Mesenchymal stem cell (in vitro differentiated cells and primary cell): ENCODE measurements at regions not wholly inside any gene's neighbourhood (a gene's known extent, or its start where the extent isn't known, plus 50 kb on each side); places are given as distances from the start of the nearest gene placed in this dataset.

Experiments
- DNase-seq: peaks from one replicate; pipeline ENCODE4 v3.0.0-alpha.2; 2013
- H2AFZ ChIP-seq: one replicate; pipeline ENCODE4 v1.6.1; 2013; ENCODE audit warnings: low read depth, mild to moderate bottlenecking, control low read depth, inconsistent platforms, low read length, moderate library complexity
- H2AK5ac ChIP-seq: 2 replicates; pipeline ENCODE4 v1.6.1; 2013; ENCODE audit warnings: low read length, moderate library complexity, mild to moderate bottlenecking, inconsistent platforms; ENCODE audit not compliant: severe bottlenecking
- H2BK120ac ChIP-seq: one replicate; pipeline ENCODE4 v1.6.1; 2013; ENCODE audit warnings: low read depth, mild to moderate bottlenecking, inconsistent platforms, low read length, moderate library complexity
- H2BK12ac ChIP-seq, 2 experiments: one replicate each; pipeline ENCODE4 v1.6.1; 2013; ENCODE audit warnings: inconsistent platforms in 2 of 2, low read length in 2 of 2, mild to moderate bottlenecking in 2 of 2, moderate library complexity in 2 of 2, control low read depth in 1 of 2
- H2BK15ac ChIP-seq: one replicate; pipeline ENCODE4 v1.6.1; 2013; ENCODE audit warnings: mild to moderate bottlenecking, low read depth, inconsistent platforms; ENCODE audit not compliant: poor library complexity, severe bottlenecking
- H2BK5ac ChIP-seq: 2 replicates; pipeline ENCODE4 v1.6.1; 2013; ENCODE audit warnings: low read depth, mild to moderate bottlenecking, low read length, control low read depth, inconsistent platforms; ENCODE audit not compliant: poor library complexity, severe bottlenecking
- H3K14ac ChIP-seq, 2 experiments: one replicate each; pipeline ENCODE4 v1.6.1; 2013; ENCODE audit warnings: inconsistent platforms in 2 of 2, low read length in 2 of 2, control low read depth in 1 of 2, mild to moderate bottlenecking in 1 of 2, moderate library complexity in 1 of 2
- H3K18ac ChIP-seq, 2 experiments: one replicate each; pipeline ENCODE4 v1.6.1; 2013; ENCODE audit warnings: inconsistent platforms in 2 of 2, low read length in 2 of 2, control low read depth in 1 of 2, low read depth in 1 of 2, mild to moderate bottlenecking in 1 of 2
- H3K23ac ChIP-seq, 2 experiments: one replicate each; pipeline ENCODE4 v1.6.1; 2013; ENCODE audit warnings: inconsistent platforms in 2 of 2, low read length in 2 of 2, mild to moderate bottlenecking in 2 of 2, moderate library complexity in 2 of 2, control low read depth in 1 of 2
- H3K27ac ChIP-seq: 2 replicates; pipeline ENCODE4 v1.5.1; 2013; ENCODE audit warnings: mild to moderate bottlenecking, moderate library complexity, low read length, control low read depth, inconsistent platforms; ENCODE audit not compliant: poor library complexity, severe bottlenecking
- H3K27me3 ChIP-seq, 2 experiments: 2 replicates each; pipeline versions ENCODE4 v1.6.1 to v1.7.0; 2013; ENCODE audit warnings: low read length in 2 of 2, mild to moderate bottlenecking in 2 of 2, moderate library complexity in 2 of 2, control low read depth in 1 of 2, inconsistent platforms in 1 of 2; ENCODE audit not compliant: control insufficient read depth in 1 of 2, insufficient read depth in 1 of 2
- H3K36me3 ChIP-seq, 2 experiments: 2 replicates each; pipeline versions ENCODE4 v1.6.1 to v1.7.0; 2013; ENCODE audit warnings: low read length in 2 of 2, control low read depth in 1 of 2, inconsistent platforms in 1 of 2, low read depth in 1 of 2, mild to moderate bottlenecking in 1 of 2; ENCODE audit not compliant: insufficient read depth in 2 of 2, control insufficient read depth in 1 of 2
- H3K4ac ChIP-seq, 2 experiments: one replicate each; pipeline ENCODE4 v1.6.1; 2013; ENCODE audit warnings: inconsistent platforms in 2 of 2, low read length in 2 of 2, mild to moderate bottlenecking in 2 of 2, moderate library complexity in 2 of 2, control low read depth in 1 of 2, low read depth in 1 of 2
- H3K4me1 ChIP-seq: 2 replicates; pipeline ENCODE4 v1.6.1; 2013; ENCODE audit warnings: low read depth, low read length, control low read depth; ENCODE audit not compliant: control insufficient read depth, insufficient read depth
- H3K4me2 ChIP-seq: 2 replicates; pipeline ENCODE4 v1.6.1; 2013; ENCODE audit warnings: low read length, mild to moderate bottlenecking, inconsistent platforms; ENCODE audit not compliant: poor library complexity, severe bottlenecking
- H3K4me3 ChIP-seq, 2 experiments: 2 replicates each; pipeline versions ENCODE4 v1.5.1 to v1.7.0; 2013; ENCODE audit warnings: low read length in 2 of 2, mild to moderate bottlenecking in 2 of 2, control low read depth in 1 of 2, low read depth in 1 of 2; ENCODE audit not compliant: insufficient read depth in 1 of 2
- H3K79me1 ChIP-seq: replicated peaks from 2 replicates; pipeline ENCODE4 v1.6.1; 2013; ENCODE audit warnings: mild to moderate bottlenecking, control low read depth, low read length, inconsistent platforms; ENCODE audit not compliant: poor library complexity, severe bottlenecking
- H3K9ac ChIP-seq: 2 replicates; pipeline ENCODE4 v1.7.0; 2013; ENCODE audit warnings: mild to moderate bottlenecking, low read length, moderate library complexity
- H3K9me3 ChIP-seq: 2 replicates; pipeline ENCODE4 v1.7.0; 2013; ENCODE audit warnings: mild to moderate bottlenecking, low read length; ENCODE audit not compliant: control insufficient read depth
- H4K8ac ChIP-seq: one replicate; pipeline ENCODE4 v1.6.1; 2013; ENCODE audit warnings: inconsistent platforms, mild to moderate bottlenecking, low read length, moderate library complexity
- H4K91ac ChIP-seq: one replicate; pipeline ENCODE4 v1.6.1; 2013; ENCODE audit warnings: mild to moderate bottlenecking, low read length, inconsistent platforms
- WGBS: methylation state at CpG from one replicate; pipeline ENCODE4 v1.1.7; 2013; ENCODE audit warnings: mixed read lengths; 5-methylcytosine and 5-hydroxymethylcytosine counted together

GRCh38 chr5:5925191-5925590 lies 453.2 kb downstream of the MED10 start:
- no peaks in the 10 kb centered on the region for H3K79me1 ChIP-seq
- DNase-seq = no peak
- H3K9ac ChIP-seq = no peak overlapping the region
- no peak overlapping the region for H2BK12ac ChIP-seq
- no peak overlapping the region for H4K91ac ChIP-seq
- no peak overlapping the region for H2BK120ac ChIP-seq
- 73% methylated on average over 7 of the region's 7 CpGs for WGBS
- H3K36me3 ChIP-seq = no peaks in the 10 kb centered on the region
- no peak overlapping the region for H3K23ac ChIP-seq
- H2AFZ ChIP-seq = no peak overlapping the region
- H2BK5ac ChIP-seq = no peak overlapping the region
- no peak overlapping the region for H3K4ac ChIP-seq
- no peak overlapping the region for H3K14ac ChIP-seq
- no peak overlapping the region for H3K18ac ChIP-seq
- H3K4me3 ChIP-seq = no peak overlapping the region
- no peak overlapping the region for H2AK5ac ChIP-seq
- no peaks in the 10 kb centered on the region for H3K9me3 ChIP-seq
- H3K27ac ChIP-seq = no peak overlapping the region
- H3K4me2 ChIP-seq = no peak overlapping the region
- H3K4me1 ChIP-seq = no peaks in the 10 kb centered on the region
- H4K8ac ChIP-seq = no peak overlapping the region
- H3K27me3 ChIP-seq = no peaks in the 10 kb centered on the region
- no peak overlapping the region for H2BK15ac ChIP-seq

GRCh38 chr5:5919411-5919810 lies 458.9 kb downstream of the MED10 start:
- Histone ChIP-seq H3K4me3 (no peak overlapping the region), H2BK12ac (no peak overlapping the region), H3K36me3 (no peaks in the 10 kb centered on the region), H2BK15ac (no peak overlapping the region), H2BK5ac (no peak overlapping the region), H3K4me2 (no peak overlapping the region), H3K23ac (no peak overlapping the region), H3K4me1 (no peaks in the 10 kb centered on the region), H4K91ac (no peak overlapping the region), H3K4ac (no peak overlapping the region), H3K27ac (no peak overlapping the region), H3K9me3 (no peaks in the 10 kb centered on the region), H3K79me1 (no peaks in the 10 kb centered on the region), H3K14ac (no peak overlapping the region), H3K9ac (no peak overlapping the region), H2BK120ac (no peak overlapping the region), H4K8ac (no peak overlapping the region), H3K18ac (no peak overlapping the region), H2AFZ (no peak overlapping the region), H3K27me3 (no peaks in the 10 kb centered on the region), H2AK5ac (no peak overlapping the region)
- DNase-seq = no peak
- 40% methylated on average over 2 of the region's 2 CpGs for WGBS

- Histone ChIP-seq H3K4me2 (no peak overlapping the region), H3K4me3 (no peak overlapping the region), H3K9ac (no peak overlapping the region), H3K23ac (no peak overlapping the region), H3K27ac (no peak overlapping the region), H2BK120ac (no peak overlapping the region), H3K4me1 (no peaks in the 10 kb centered on the region), H3K18ac (no peak overlapping the region), H3K27me3 (no peaks in the 10 kb centered on the region), H4K91ac (no peak overlapping the region), H3K4ac (no peak overlapping the region), H3K14ac (no peak overlapping the region), H2AFZ (no peak overlapping the region), H3K79me1 (no peaks in the 10 kb centered on the region), H2AK5ac (no peak overlapping the region), H2BK5ac (no peak overlapping the region), H2BK12ac (no peak overlapping the region), H3K9me3 (no peaks in the 10 kb centered on the region), H2BK15ac (no peak overlapping the region), H3K36me3 (no peaks in the 10 kb centered on the region), H4K8ac (no peak overlapping the region)
- WGBS = no CpG with 5 or more reads among the region's 3 CpGs
- no peak for DNase-seq
Observed at GRCh38 chr5:5906778-5907177, 471.6 kb downstream of the MED10 start.

GRCh38 chr5:5905186-5905585 lies 473.2 kb downstream of the MED10 start:
- Histone ChIP-seq H2BK12ac (no peak overlapping the region), H3K4ac (no peak overlapping the region), H3K4me1 (no peaks in the 10 kb centered on the region), H2AK5ac (no peak overlapping the region), H2BK5ac (no peak overlapping the region), H3K14ac (no peak overlapping the region), H3K9me3 (no peaks in the 10 kb centered on the region), H3K18ac (no peak overlapping the region), H3K23ac (no peak overlapping the region), H2AFZ (no peak overlapping the region), H3K27ac (no peak overlapping the region), H2BK15ac (no peak overlapping the region), H3K9ac (no peak overlapping the region), H4K8ac (no peak overlapping the region), H3K27me3 (no peaks in the 10 kb centered on the region), H3K79me1 (no peaks in the 10 kb centered on the region), H3K36me3 (no peaks in the 10 kb centered on the region), H3K4me2 (no peak overlapping the region), H3K4me3 (no peak overlapping the region), H4K91ac (no peak overlapping the region), H2BK120ac (no peak overlapping the region)
- 59% methylated on average over 2 of the region's 2 CpGs for WGBS
- no peak for DNase-seq
